ENCODE measurements at regions not wholly inside any gene's neighbourhood (a gene's known extent, or its start where the extent isn't known, plus 50 kb on each side); places are given as distances from the start of the nearest gene placed in this dataset.

- no peak for TF ChIP-seq POLR2A (IDR thresholded peaks at IDR 0.05; ENCODE audit: low read depth, low read length)
- TF ChIP-seq POLR2AphosphoS5 (IDR thresholded peaks at IDR 0.05; ENCODE audit: low read depth, low read length) = no peak
- no peak for TF ChIP-seq TAF1 (IDR thresholded peaks at IDR 0.05; ENCODE audit: low read depth, low read length)
- TF ChIP-seq SPI1 (IDR thresholded peaks at IDR 0.05; ENCODE audit: low read depth, low read length) = no peak
- no peak for TF ChIP-seq PAX5 (IDR thresholded peaks at IDR 0.05; ENCODE audit: insufficient read depth, low read length, severe bottlenecking)
Measured at GRCh38 chr3:99009851-99010250, 108.4 kb upstream of the DCBLD2 start.
